ENCODE measurements at regions not wholly inside any gene's neighbourhood (a gene's known extent, or its start where the extent isn't known, plus 50 kb on each side); places are given as distances from the start of the nearest gene placed in this dataset.
A peak's percentile ranks its signal among the peaks of the same experiment; 100 is the strongest.

DNA sequence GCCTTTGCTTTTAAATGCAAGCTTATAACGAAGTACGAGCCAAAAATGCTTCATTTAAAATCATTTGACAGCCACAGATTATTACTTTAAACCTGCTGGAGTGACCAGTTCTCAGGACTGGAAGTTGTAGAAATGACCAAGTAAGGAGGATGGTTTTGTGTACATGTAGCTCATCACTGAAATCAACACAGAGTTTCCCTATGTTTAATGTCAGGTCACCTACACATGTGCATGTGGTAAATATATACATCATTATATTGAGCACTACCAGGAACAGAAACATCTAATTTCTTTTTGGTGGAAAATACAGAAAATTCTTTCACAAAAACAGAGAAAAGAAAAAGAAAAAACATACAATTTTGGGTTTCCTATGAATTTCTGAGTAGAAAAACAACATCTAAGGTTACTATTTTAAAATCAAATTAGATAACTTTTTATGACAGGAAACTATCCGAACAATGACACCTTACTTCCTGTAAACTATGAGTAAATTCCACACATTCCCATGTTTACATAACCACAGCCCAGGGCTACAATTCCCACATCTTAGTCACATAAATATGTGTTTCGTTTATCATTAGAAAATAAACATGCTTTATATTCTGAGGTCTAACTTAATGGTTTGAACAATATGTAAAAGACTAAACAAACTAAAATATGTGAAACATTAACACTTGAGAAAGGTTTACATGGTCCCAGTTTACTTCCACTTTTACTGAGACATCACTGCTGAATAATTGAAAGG, 73.6 kb downstream of the ZNF281 start:
- no peaks in the 10 kb centered on the region for H3K27me3 ChIP-seq (ENCODE audit: control insufficient read depth, insufficient read depth, low read length)
- no peak overlapping the region for H3K4me3 ChIP-seq (replicated peaks in 1 of 4; ENCODE audit: control extremely low read depth in 1 of 4, insufficient read depth in 1 of 4, low read depth in 3 of 4, low read length in 4 of 4)
- H3K4me1 ChIP-seq (ENCODE audit: control insufficient read depth, extremely low read depth, insufficient read depth, low read length): peaks cover 9% of the 10 kb centered on the region
- no peak overlapping the region for H3K27ac ChIP-seq (ENCODE audit: insufficient read depth, low read length)
- H3K9ac ChIP-seq (ENCODE audit: insufficient read depth, low read length): no peak overlapping the region
- H2AFZ ChIP-seq (ENCODE audit: low read length): no peak overlapping the region
- H4K20me1 ChIP-seq (ENCODE audit: control insufficient read depth, extremely low read depth, insufficient read depth, low read length): no peaks in the 10 kb centered on the region
- no peak for TF ChIP-seq CTCF (conservative IDR thresholded peaks at IDR 0.05 in 1 of 2, IDR thresholded peaks at IDR 0.05 in 1 of 2; ENCODE audit: low read depth in 1 of 2, low read length in 2 of 2)
- no peaks in the 10 kb centered on the region for H3K79me2 ChIP-seq (ENCODE audit: control insufficient read depth, insufficient read depth, low read length)
- no peaks in the 10 kb centered on the region for H3K36me3 ChIP-seq (ENCODE audit: control insufficient read depth, insufficient read depth, low read length)
- peak overlapping the region; percentile 46 for H3K4me2 ChIP-seq (ENCODE audit: extremely low read depth, insufficient read depth, low read length)
- no peaks in the 10 kb centered on the region for H3K9me3 ChIP-seq (ENCODE audit: control insufficient read depth, insufficient read depth, low read depth, low read length)
- peak in 1 of 2 donors; percentile 88 for DNase-seq (ENCODE audit: low read depth in 2 of 2)

DNA sequence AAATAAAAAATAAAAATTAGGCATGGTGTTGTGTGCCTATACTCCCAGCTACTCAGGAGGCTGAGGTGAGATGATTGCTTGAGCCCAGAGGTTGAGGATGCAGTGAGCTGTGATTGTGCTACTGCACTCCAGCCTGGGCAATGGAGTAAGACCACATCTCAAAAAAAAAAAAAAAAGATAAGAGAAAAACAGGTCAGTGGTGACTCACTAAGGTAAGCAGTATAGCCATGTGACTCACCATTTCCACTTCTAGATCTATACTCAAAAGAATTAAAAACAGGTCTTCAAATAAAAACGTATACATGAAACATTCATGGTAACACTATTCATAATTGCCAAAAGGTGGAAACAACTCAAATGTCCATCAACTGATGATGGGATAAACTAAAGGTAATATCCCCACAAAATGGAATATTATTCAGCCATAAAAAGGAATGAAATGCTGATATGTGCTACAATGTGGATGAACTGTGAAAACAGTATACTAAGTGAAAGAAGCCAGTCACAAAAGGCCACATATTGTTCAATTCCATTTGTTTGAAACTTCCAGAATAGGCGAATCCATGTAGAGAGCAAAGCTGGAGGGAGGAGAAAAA, 75.1 kb downstream of the ZNF281 start:
- H3K9me3 ChIP-seq (ENCODE audit: control insufficient read depth, insufficient read depth, low read depth, low read length): no peaks in the 10 kb centered on the region
- no peaks in the 10 kb centered on the region for H3K79me2 ChIP-seq (ENCODE audit: control insufficient read depth, insufficient read depth, low read length)
- H3K36me3 ChIP-seq (ENCODE audit: control insufficient read depth, insufficient read depth, low read length): no peaks in the 10 kb centered on the region
- DNase-seq (ENCODE audit: low read depth in 2 of 2): no peak
- peaks cover 9% of the 10 kb centered on the region for H3K4me1 ChIP-seq (ENCODE audit: control insufficient read depth, extremely low read depth, insufficient read depth, low read length)
- H3K27ac ChIP-seq (ENCODE audit: insufficient read depth, low read length): no peak overlapping the region
- no peak overlapping the region for H3K4me2 ChIP-seq (ENCODE audit: extremely low read depth, insufficient read depth, low read length)
- no peaks in the 10 kb centered on the region for H3K27me3 ChIP-seq (ENCODE audit: control insufficient read depth, insufficient read depth, low read length)
- no peak overlapping the region for H3K9ac ChIP-seq (ENCODE audit: insufficient read depth, low read length)
- H2AFZ ChIP-seq (ENCODE audit: low read length): no peak overlapping the region
- no peaks in the 10 kb centered on the region for H4K20me1 ChIP-seq (ENCODE audit: control insufficient read depth, extremely low read depth, insufficient read depth, low read length)
- no peak for TF ChIP-seq CTCF (conservative IDR thresholded peaks at IDR 0.05 in 1 of 2, IDR thresholded peaks at IDR 0.05 in 1 of 2; ENCODE audit: low read depth in 1 of 2, low read length in 2 of 2)
- no peak for TF ChIP-seq EZH2 (IDR thresholded peaks at IDR 0.05; ENCODE audit: low read length, missing control alignments)
- H3K4me3 ChIP-seq (replicated peaks in 1 of 4; ENCODE audit: control extremely low read depth in 1 of 4, insufficient read depth in 1 of 4, low read depth in 3 of 4, low read length in 4 of 4): no peak overlapping the region

- no peaks in the 10 kb centered on the region for H4K20me1 ChIP-seq (ENCODE audit: control insufficient read depth, extremely low read depth, insufficient read depth, low read length)
- H3K36me3 ChIP-seq (ENCODE audit: control insufficient read depth, insufficient read depth, low read length): no peaks in the 10 kb centered on the region
- H3K4me1 ChIP-seq (ENCODE audit: control insufficient read depth, extremely low read depth, insufficient read depth, low read length): peaks cover 9% of the 10 kb centered on the region
- no peaks in the 10 kb centered on the region for H3K79me2 ChIP-seq (ENCODE audit: control insufficient read depth, insufficient read depth, low read length)
- DNase-seq (ENCODE audit: low read depth in 2 of 2): no peak
- TF ChIP-seq EZH2 (IDR thresholded peaks at IDR 0.05; ENCODE audit: low read length, missing control alignments): no peak
- TF ChIP-seq CTCF (conservative IDR thresholded peaks at IDR 0.05 in 1 of 2, IDR thresholded peaks at IDR 0.05 in 1 of 2; ENCODE audit: low read depth in 1 of 2, low read length in 2 of 2): no peak
- no peak overlapping the region for H3K27ac ChIP-seq (ENCODE audit: insufficient read depth, low read length)
- no peaks in the 10 kb centered on the region for H3K9me3 ChIP-seq (ENCODE audit: control insufficient read depth, insufficient read depth, low read depth, low read length)
- no peak overlapping the region for H3K4me2 ChIP-seq (ENCODE audit: extremely low read depth, insufficient read depth, low read length)
- no peak overlapping the region for H2AFZ ChIP-seq (ENCODE audit: low read length)
- no peak overlapping the region for H3K9ac ChIP-seq (ENCODE audit: insufficient read depth, low read length)
- no peaks in the 10 kb centered on the region for H3K27me3 ChIP-seq (ENCODE audit: control insufficient read depth, insufficient read depth, low read length)
- H3K4me3 ChIP-seq (replicated peaks in 1 of 4; ENCODE audit: control extremely low read depth in 1 of 4, insufficient read depth in 1 of 4, low read depth in 3 of 4, low read length in 4 of 4): no peak overlapping the region
These were observed 76.5 kb downstream of the ZNF281 start for GRCh38 chr1:200333329-200333728.

All from fibroblast of lung (primary cell).